Epithelial cell of proximal tubule (primary cell): ENCODE measurements at regions not wholly inside any gene's neighbourhood (a gene's known extent, or its start where the extent isn't known, plus 50 kb on each side); places are given as distances from the start of the nearest gene placed in this dataset.

Experiments
- DNase-seq: peaks from one replicate; pipeline ENCODE4 v3.0.0-alpha.2; 2011; ENCODE audit warnings: low read depth
- H3K4me3 ChIP-seq: 2 replicates; pipeline ENCODE4 v1.5.1; 2011; ENCODE audit warnings: low read depth, mild to moderate bottlenecking, low read length
- CTCF ChIP-seq: conservative IDR thresholded peaks from 2 replicates; pipeline ENCODE4 v1.5.1; 2012; ENCODE audit warnings: low read depth, mild to moderate bottlenecking, low read length

GRCh38 chr10:33721509-33721908, 387.0 kb upstream of the NRP1 start:
- TF ChIP-seq CTCF, result no peak
- H3K4me3 ChIP-seq, result no peak overlapping the region
- no peak for DNase-seq

- DNase-seq, result no peak
- TF ChIP-seq CTCF, result no peak
- no peak overlapping the region for H3K4me3 ChIP-seq
Observed at GRCh38 chr10:33720161-33720560, 385.7 kb upstream of the NRP1 start.

- DNase-seq, result no peak
- H3K4me3 ChIP-seq, result no peak overlapping the region
- TF ChIP-seq CTCF, result no peak
Observed at GRCh38 chr10:33719005-33719703, 384.7 kb upstream of the NRP1 start.

GRCh38 chr10:33716501-33717267, 382.2 kb upstream of the NRP1 start:
- DNase-seq, result no peak
- no peak for TF ChIP-seq CTCF
- no peak overlapping the region for H3K4me3 ChIP-seq

GRCh38 chr10:33715303-33715975, 381.0 kb upstream of the NRP1 start:
- H3K4me3 ChIP-seq, result no peak overlapping the region
- DNase-seq, result no peak
- TF ChIP-seq CTCF, result no peak

GRCh38 chr10:33712825-33713224, 378.4 kb upstream of the NRP1 start:
- no peak for TF ChIP-seq CTCF
- no peak for DNase-seq
- no peak overlapping the region for H3K4me3 ChIP-seq
